Hematopoietic multipotent progenitor cell treated with erythropoietin and hydrocortisone succinate and interleukin-3 and kit ligand, for 8 days (in vitro differentiated cells): ENCODE measurements at regions not wholly inside any gene's neighbourhood (a gene's known extent, or its start where the extent isn't known, plus 50 kb on each side); places are given as distances from the start of the nearest gene placed in this dataset.

Experiments
- DNase-seq: peaks from one replicate; pipeline ENCODE4 v3.0.0-alpha.2; 2015

- no peak for DNase-seq
Measured at GRCh38 chr6:147716434-147716833, 207.9 kb downstream of the SAMD5 start.

GRCh38 chr6:147717991-147718390 lies 209.5 kb downstream of the SAMD5 start:
- no peak for DNase-seq

GRCh38 chr6:147722158-147722557 lies 213.7 kb downstream of the SAMD5 start:
- DNase-seq = no peak

DNA sequence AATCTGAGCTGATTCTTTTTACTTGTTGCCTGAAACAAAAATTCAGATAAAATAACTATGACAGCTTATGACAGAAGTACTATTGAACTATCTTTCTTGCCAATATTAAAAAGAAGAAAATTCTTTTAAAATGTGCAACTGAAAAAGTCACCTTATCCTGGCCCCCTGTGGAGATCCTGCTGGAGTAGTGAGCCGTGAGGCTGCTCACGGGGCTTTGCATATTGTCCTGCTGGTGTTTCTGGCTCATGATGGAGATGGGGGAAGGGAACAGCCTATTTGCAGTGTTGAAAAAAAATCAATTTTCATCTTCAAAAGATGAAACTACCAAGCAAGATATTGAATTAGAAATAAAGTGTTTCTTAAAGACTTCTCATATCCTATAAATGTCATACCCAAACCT lies 216.0 kb downstream of the SAMD5 start:
- no peak for DNase-seq

- no peak for DNase-seq
Measured at GRCh38 chr6:147726342-147726741, 217.9 kb downstream of the SAMD5 start.

- DNase-seq = no peak
Measured at GRCh38 chr6:147728903-147729302, 220.4 kb downstream of the SAMD5 start.

- DNase-seq = no peak
Measured at GRCh38 chr6:147733686-147734085, 225.2 kb downstream of the SAMD5 start.

GRCh38 chr6:147734151-147734550 lies 225.7 kb downstream of the SAMD5 start:
- DNase-seq = no peak

- DNase-seq = no peak
Measured at GRCh38 chr6:147735924-147736323, 227.4 kb downstream of the SAMD5 start.

DNA sequence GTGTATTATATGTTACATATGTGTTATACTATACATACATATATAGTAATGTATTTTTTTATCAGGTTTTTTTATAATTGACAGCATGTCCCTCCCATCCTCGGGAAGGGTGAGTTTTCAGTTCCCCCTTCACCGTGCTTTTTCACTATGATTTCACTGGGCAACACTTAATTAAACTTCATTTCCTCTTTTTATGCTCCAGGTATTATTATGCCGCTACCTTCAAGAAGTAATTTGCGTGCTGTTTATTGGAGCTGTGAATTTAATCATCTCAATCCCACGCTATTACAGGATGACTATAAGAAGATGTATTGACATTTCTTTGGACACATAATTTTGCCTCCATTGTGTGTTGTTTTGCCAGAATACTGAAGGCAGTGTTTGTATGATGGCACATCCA lies 228.6 kb downstream of the SAMD5 start:
- DNase-seq = no peak

DNA sequence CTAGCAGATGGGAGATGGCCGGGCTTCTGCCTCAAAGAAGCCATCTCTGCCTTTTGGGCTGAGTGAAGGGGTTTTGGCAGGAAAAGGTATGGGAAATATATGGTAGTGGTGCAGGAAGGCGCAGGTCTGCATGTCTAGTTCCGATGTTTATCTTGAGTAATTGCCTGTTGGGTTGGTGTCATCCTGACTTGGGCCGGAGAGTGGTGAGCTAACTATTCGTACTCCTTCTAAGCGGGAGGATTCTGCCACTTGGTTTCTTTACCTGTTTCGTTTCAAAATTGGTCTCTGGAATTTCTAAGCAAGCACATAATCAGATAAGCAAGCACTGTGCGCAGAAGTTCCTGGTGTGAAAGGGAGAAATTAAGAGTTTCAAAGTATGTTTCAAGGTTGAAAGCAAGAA lies 229.6 kb downstream of the SAMD5 start:
- no peak for DNase-seq

DNA sequence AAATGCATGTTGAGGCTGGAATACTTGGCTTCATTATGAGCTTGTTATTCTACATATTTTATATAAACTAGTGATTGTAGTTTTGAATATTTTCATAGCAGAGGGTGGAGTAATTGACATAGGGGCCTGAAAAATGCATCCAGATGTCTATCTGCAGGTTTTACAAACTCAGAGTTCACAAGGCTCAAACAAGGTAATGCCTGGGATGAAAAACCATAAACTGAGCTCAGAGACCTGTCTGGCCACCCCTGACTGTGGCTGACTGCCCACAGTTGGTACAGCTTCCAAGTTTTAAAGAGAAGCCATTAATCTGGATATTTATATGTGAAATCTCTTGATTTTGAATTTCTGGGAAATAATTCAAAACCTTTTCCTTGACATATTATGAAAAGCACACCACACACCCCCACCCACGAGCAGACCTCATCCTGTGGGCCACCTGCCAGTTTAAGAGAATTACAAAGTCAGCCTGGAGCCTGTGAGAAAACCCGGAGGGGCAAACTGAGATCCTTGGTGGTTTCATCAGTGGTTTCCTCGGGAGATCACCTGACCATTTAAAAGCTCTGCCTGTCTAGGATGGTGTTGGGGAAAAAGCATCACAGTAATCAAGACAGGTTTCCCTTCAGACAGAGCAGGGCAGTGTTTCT lies 230.1 kb downstream of the SAMD5 start:
- no peak for DNase-seq

GRCh38 chr6:147740326-147740725 lies 231.8 kb downstream of the SAMD5 start:
- no peak for DNase-seq

GRCh38 chr6:147740916-147741315 lies 232.4 kb downstream of the SAMD5 start:
- DNase-seq = no peak

DNA sequence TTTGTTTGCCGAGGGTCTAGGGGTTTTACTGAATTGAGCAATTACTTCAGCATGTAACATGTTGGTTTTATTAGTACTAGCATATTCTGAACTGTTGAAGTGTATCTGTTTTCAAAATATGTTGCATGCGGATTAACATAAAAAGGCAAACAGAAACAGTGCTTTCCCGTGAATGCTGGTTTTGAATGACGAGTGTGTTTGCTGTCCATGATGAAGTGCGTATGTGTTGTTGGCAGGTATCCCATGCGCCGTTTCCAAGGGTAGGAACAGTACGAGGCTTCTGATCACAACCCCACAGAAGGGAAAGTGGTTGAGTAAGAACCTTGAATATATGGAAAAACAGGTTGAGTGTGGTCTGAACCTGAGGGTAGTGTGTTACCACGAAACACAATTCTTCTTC lies 232.9 kb downstream of the SAMD5 start:
- DNase-seq = no peak

DNA sequence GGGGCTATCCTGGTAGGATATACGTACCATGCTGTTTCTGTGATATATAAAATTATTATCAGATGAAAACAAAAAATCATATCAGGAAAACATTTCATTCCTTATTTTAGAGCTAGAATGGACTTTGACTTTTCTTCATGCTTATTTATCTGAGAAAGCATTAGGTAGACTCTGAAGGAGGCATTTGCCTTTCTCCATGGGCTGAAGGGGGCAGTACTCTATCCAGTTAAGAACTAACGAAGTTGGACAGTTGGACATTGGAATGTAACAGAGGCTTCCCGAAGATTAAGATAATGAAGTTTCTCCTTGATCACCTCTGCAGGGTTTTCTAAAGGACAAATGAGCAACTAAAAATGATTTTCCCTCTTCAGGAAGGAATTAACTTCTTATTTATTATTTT lies 233.9 kb downstream of the SAMD5 start:
- DNase-seq = no peak

- DNase-seq = no peak
Measured at GRCh38 chr6:147744012-147744411, 235.5 kb downstream of the SAMD5 start.

GRCh38 chr6:147749331-147749730 lies 240.8 kb downstream of the SAMD5 start:
- no peak for DNase-seq

- no peak for DNase-seq
Measured at GRCh38 chr6:147750413-147750812, 241.9 kb downstream of the SAMD5 start.

- DNase-seq = no peak
Measured at GRCh38 chr6:147751232-147751631, 242.7 kb downstream of the SAMD5 start.

GRCh38 chr6:147752689-147753403 lies 244.4 kb downstream of the SAMD5 start:
- no peak for DNase-seq

DNA sequence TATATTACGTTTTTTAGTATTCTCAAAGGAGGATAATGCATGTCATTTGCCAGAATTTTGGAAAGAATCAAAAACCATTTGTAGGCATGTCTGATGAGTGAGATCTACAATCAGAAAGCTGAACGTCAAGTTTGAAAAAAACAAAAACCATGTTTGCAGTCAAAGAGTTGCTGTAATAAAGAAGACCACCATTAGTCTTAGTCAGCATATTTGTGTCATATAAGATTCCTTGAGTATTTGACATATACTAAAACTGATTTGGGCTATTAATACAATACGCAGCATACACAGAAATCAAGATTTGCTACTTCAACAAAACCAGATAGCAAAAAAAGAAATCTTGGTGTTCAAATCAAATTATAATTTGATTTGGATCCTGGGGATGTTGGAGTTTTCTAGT lies 247.5 kb downstream of the SAMD5 start:
- DNase-seq = no peak

GRCh38 chr6:147756891-147757290 lies 248.4 kb downstream of the SAMD5 start:
- DNase-seq = no peak

DNA sequence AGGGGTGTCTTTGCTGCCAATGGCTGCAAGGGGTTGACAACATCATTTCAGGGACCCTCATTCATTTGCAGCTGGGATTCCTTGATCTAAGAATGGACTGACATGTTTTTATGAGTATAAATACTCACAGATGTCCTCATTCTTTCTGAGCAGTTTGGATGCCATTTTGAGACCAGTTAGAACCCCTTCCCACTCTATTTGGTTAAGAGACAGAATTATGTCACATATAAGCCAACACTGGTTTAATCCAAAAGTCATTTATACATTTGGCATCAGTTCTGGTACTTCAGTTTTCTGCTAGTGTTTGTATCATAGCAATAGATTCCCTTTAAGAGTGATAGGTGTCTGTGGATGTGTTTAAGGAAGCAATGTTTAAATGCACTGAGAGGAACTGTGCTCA lies 248.8 kb downstream of the SAMD5 start:
- no peak for DNase-seq

DNA sequence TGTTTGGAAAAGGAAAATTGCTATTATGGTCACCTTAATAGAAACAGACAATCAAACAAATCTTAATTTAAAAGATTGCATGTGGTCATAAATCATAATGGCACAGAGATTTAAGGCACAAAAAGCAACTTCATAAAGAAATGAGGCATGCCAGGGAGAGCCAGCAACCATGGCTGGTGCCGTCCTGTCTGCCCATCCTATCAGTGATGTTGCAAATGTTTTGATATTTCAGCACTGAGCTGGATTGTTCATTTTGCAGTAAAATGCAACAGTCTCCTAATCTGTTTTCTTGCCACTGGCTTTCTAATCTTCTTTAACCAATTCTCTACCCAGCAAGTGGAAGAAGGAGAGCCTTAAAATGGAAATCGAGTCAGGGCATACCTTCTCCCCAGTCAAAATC lies 249.8 kb downstream of the SAMD5 start:
- no peak for DNase-seq
